ENCODE measurements at regions not wholly inside any gene's neighbourhood (a gene's known extent, or its start where the extent isn't known, plus 50 kb on each side); places are given as distances from the start of the nearest gene placed in this dataset.
"Not testable (repeated sequence)": the region's sequence is repeated elsewhere in the genome, so short reads cannot be mapped to it uniquely, and the experiment has no call there.

DNA sequence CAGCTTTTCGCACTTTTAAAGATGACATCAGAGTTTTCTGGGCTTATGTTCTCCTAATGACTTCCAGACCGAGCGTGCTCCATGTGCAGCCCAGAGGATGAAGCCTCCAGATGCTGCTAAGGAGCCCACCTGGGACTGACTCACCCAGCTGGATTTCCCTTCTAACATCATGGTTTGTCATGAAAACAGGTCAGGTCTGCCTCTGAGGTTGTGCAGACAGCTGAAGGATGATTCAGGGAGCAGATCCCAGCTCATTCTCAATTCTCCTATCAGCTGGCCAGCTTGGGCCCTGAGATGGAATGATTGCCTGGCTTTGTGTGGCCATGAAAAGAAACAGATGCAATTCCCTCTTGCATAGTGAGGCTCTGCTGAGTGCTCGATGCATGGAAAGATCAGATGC lies 123.9 kb upstream of the DUSP10 start:
- H3K36me3 Mint-ChIP-seq (ENCODE audit: unreplicated experiment): no peaks in the 10 kb centered on the region
- H3K4me3 Mint-ChIP-seq (ENCODE audit: unreplicated experiment): no peak overlapping the region
- no peaks in the 10 kb centered on the region for H3K9me3 Mint-ChIP-seq (ENCODE audit: unreplicated experiment)
- no peak for TF ChIP-seq CTCF (IDR thresholded peaks at IDR 0.05; ENCODE audit: partially characterized antibody, unreplicated experiment)
- H3K27me3 Mint-ChIP-seq (ENCODE audit: unreplicated experiment): peaks cover 2% of the 10 kb centered on the region
- no peaks in the 10 kb centered on the region for H3K4me1 Mint-ChIP-seq (ENCODE audit: low read depth, unreplicated experiment)
- DNase-seq: no peak
- no peak overlapping the region for H3K27ac Mint-ChIP-seq (ENCODE audit: unreplicated experiment)

GRCh38 chr1:221863635-221864034 lies 121.7 kb upstream of the DUSP10 start:
- Mint-ChIP-seq H3K27me3 (ENCODE audit: unreplicated experiment) (peaks cover 2% of the 10 kb centered on the region), H3K4me3 (ENCODE audit: unreplicated experiment) (no peak overlapping the region), H3K9me3 (ENCODE audit: unreplicated experiment) (no peaks in the 10 kb centered on the region), H3K36me3 (ENCODE audit: unreplicated experiment) (no peaks in the 10 kb centered on the region), H3K4me1 (ENCODE audit: low read depth, unreplicated experiment) (no peaks in the 10 kb centered on the region), H3K27ac (ENCODE audit: unreplicated experiment) (no peak overlapping the region)
- TF ChIP-seq CTCF (IDR thresholded peaks at IDR 0.05; ENCODE audit: partially characterized antibody, unreplicated experiment): no peak
- DNase-seq: no peak

DNA sequence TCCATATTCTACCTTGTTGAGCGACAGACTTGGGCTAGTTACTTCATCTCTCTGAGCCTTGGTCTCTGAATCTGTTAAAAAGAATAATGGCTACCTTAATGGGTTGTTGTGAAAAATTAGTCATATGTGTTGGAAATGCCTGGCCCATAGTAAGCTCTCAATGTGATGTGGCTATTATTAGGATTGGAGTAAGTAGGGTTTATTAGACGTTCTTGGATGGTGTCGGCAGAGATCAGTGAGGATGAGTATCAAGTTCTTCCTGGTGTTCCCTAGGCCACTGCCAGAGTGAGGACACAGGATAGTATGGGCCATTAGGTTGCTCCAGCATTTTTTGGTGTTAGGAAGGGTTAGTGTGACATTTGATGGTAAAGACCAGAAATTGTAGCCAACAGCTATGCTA lies 121.1 kb upstream of the DUSP10 start:
- no peak for TF ChIP-seq CTCF (IDR thresholded peaks at IDR 0.05; ENCODE audit: partially characterized antibody, unreplicated experiment)
- H3K4me1 Mint-ChIP-seq (ENCODE audit: low read depth, unreplicated experiment): no peaks in the 10 kb centered on the region
- no peak for DNase-seq
- H3K36me3 Mint-ChIP-seq (ENCODE audit: unreplicated experiment): no peaks in the 10 kb centered on the region
- H3K27me3 Mint-ChIP-seq (ENCODE audit: unreplicated experiment): peaks cover 2% of the 10 kb centered on the region
- no peaks in the 10 kb centered on the region for H3K9me3 Mint-ChIP-seq (ENCODE audit: unreplicated experiment)
- H3K27ac Mint-ChIP-seq (ENCODE audit: unreplicated experiment): no peak overlapping the region
- no peak overlapping the region for H3K4me3 Mint-ChIP-seq (ENCODE audit: unreplicated experiment)

GRCh38 chr1:221858818-221859611 lies 117.1 kb upstream of the DUSP10 start:
- Mint-ChIP-seq H3K4me1 (ENCODE audit: low read depth, unreplicated experiment) (no peaks in the 10 kb centered on the region), H3K36me3 (ENCODE audit: unreplicated experiment) (no peaks in the 10 kb centered on the region), H3K4me3 (ENCODE audit: unreplicated experiment) (no peak overlapping the region), H3K9me3 (ENCODE audit: unreplicated experiment) (no peaks in the 10 kb centered on the region), H3K27me3 (ENCODE audit: unreplicated experiment) (peaks cover 1% of the 10 kb centered on the region), H3K27ac (ENCODE audit: unreplicated experiment) (no peak overlapping the region)
- no peak for DNase-seq
- TF ChIP-seq CTCF (IDR thresholded peaks at IDR 0.05; ENCODE audit: partially characterized antibody, unreplicated experiment): no peak

- H3K9me3 Mint-ChIP-seq (ENCODE audit: unreplicated experiment): not testable (repeated sequence)
Observed at GRCh38 chr1:221857094-221857444, 115.2 kb upstream of the DUSP10 start.

More at GRCh38 chr1:221857094-221857444, 115.2 kb upstream of the DUSP10 start:
- H3K4me1 Mint-ChIP-seq (ENCODE audit: low read depth, unreplicated experiment); H3K4me3 Mint-ChIP-seq (ENCODE audit: unreplicated experiment); DNase-seq; H3K36me3 Mint-ChIP-seq (ENCODE audit: unreplicated experiment); H3K27me3 Mint-ChIP-seq (ENCODE audit: unreplicated experiment); H3K27ac Mint-ChIP-seq (ENCODE audit: unreplicated experiment): not testable (repeated sequence)
